Psoas muscle (tissue), 7 donors: ENCODE measurements at regions not wholly inside any gene's neighbourhood (a gene's known extent, or its start where the extent isn't known, plus 50 kb on each side); places are given as distances from the start of the nearest gene placed in this dataset.

Experiments used
- ATAC-seq, 4 donors: fragments of 200-7000 bp; cut with Tn5 transposase; one replicate each; pipeline ENCODE4 v1.9.1; 2020; ENCODE audit warnings: moderate library complexity in 3 of 4, mild to moderate bottlenecking in 2 of 4
- DNase-seq, 2 donors: peaks; one replicate each; pipeline ENCODE4 v3.0.0-alpha.2; 2020
- H3K27ac ChIP-seq: fragments of 200-600 bp; one replicate; pipeline ENCODE4 v1.8.0; 2022
- H3K27me3 ChIP-seq, 3 donors: fragments of 200-600 bp in 1 of 3; one replicate each; pipeline versions ENCODE4 v1.6.1 to v1.8.0; 2013 to 2022; ENCODE audit warnings: low read length in 2 of 3, mild to moderate bottlenecking in 2 of 3, moderate library complexity in 1 of 3; ENCODE audit not compliant: insufficient read depth in 3 of 3
- H3K36me3 ChIP-seq, 2 donors: fragments of 200-600 bp in 1 of 2; one replicate each; pipeline versions ENCODE4 v1.6.1 to v1.8.0; 2013 to 2022; ENCODE audit warnings: low read depth in 1 of 2, mild to moderate bottlenecking in 1 of 2, moderate library complexity in 1 of 2; ENCODE audit not compliant: insufficient read depth in 1 of 2
- H3K4me1 ChIP-seq: fragments of 200-600 bp; one replicate; pipeline ENCODE4 v1.8.0; 2022
- H3K4me3 ChIP-seq: fragments of 200-600 bp; one replicate; pipeline ENCODE4 v1.8.0; 2022; ENCODE audit warnings: mild to moderate bottlenecking
- H3K9me3 ChIP-seq: fragments of 200-600 bp; one replicate; pipeline ENCODE4 v1.8.0; 2022
- CTCF ChIP-seq: fragments of 200-600 bp; IDR thresholded peaks from one replicate; pipeline ENCODE4 v1.8.0; 2022; ENCODE audit warnings: antibody characterized with exemption
- WGBS, 3 donors: extraction: QIAGEN DNeasy Blood & Tissue Kit; methylation state at CpG; one replicate each; pipeline versions ENCODE4 v1.1.6 to v1.1.7; 2013; 5-methylcytosine and 5-hydroxymethylcytosine counted together
- intact Hi-C, 2 donors: fragments of 100-400 bp; cut with DNase I; formaldehyde crosslinking; loops; one replicate each; pipeline versions ENCODE4 v1.11.0 to v1.14.2; 2022
- donor health status: healthy with polysubstance abuse.
- donor health status: DM: no; HTN: no; CAD: no; lungs with moderate emphysema.
- donor health status: Bipolar disorder and iron deficiency.
- donor health status: healthy.
- donor health status: DM: yes; HTN: yes; CAD: no.
- donor health status: DM: no; HTN: no; CAD: no.
- donor health status: DM: yes; HTN: yes; CAD: no.

DNA sequence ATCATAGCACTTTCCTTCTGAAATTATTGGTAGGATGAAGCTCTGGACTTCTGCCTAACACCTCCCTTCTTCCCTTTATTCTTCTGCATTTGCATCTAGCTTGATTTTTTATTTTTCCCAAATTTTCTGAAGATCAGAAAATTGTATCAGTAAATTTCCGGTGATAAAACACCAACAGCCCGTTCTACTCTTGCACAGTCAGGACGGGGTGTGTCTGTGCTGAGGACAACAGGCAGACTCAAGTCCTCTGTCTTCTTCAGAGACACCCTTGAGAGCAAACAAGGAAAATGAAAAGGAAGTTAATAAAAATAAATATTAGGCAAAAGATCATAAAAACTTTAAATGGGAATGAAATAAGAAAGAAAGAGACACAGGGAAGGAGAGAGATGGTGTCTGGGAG lies 120.7 kb downstream of the ARL4C start:
- H3K4me3 ChIP-seq, result no peak overlapping the region
- no peak overlapping the region for H3K27ac ChIP-seq
- H3K27me3 ChIP-seq, result no peaks in the 10 kb centered on the region
- WGBS, 3 donors, result 88 to 94% (median 91%) methylated on average over 3 of the region's 3 CpGs
- no peaks in the 10 kb centered on the region for H3K4me1 ChIP-seq
- no peaks in the 10 kb centered on the region for H3K36me3 ChIP-seq
- ATAC-seq, result no peak
- no peak for TF ChIP-seq CTCF
- H3K9me3 ChIP-seq, result no peaks in the 10 kb centered on the region
- DNase-seq, result no peak
- intact Hi-C loops, result no loop called here

DNA sequence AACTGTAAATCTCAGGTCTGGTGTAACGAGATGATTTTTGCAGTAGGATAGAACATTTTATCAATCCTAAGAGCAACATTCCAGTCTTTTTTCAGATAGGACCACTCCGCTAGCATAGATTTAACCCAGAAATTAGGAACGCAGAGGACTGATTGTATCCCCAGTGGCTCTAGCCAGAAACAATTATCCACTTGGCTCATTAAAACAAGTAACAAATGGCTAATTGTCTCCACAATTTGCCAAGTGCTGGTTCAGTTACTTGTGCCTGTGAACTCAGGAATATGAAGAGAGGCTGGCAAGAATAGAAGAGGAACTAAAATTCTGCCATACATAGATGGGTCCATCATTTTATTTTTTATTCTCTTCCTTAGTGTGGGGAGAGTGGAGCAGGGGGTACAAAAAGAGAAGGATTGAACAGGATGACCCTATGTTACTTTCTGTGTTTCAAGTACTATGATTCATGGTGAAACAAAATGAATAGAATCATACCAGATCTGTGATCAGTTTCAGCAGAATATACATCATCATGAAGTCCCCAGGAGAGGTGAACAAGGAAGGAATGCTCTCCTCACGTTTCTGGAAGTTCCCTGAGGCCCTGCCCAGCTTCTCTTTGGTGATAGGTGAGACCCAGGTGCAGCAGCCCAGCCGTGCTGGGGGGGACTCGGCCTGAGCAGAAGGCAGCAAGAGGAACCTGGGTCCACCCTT lies 121.6 kb downstream of the ARL4C start:
- no peak for DNase-seq
- no peak for ATAC-seq
- Histone ChIP-seq H3K9me3 (no peaks in the 10 kb centered on the region), H3K36me3 (no peaks in the 10 kb centered on the region), H3K27ac (no peak overlapping the region), H3K4me3 (no peak overlapping the region), H3K4me1 (no peaks in the 10 kb centered on the region), H3K27me3 (no peaks in the 10 kb centered on the region)
- 66 to 71% (median 69%) methylated on average over 6 of the region's 6 CpGs for WGBS, 3 donors
- intact Hi-C loops, result no loop called here
- TF ChIP-seq CTCF, result no peak

DNA sequence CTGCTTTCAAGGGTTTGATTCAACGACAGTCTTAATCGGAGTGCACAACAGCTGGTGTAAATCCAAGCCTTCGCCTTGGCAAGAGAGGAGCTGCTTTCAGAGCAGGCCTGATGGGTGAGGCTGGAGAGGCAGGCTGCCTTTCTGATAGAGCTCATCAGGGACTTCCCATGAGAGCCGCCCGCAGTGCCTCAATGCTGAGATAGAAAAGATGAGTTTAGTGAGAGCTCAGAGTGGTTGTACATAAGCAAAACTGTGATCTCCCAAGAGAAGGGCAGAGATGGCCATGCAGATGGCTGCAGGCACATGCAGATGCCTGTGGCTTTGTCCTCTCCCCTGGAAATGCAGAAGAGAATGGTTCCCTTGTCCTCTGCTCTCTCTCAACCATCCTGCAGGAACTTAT lies 122.1 kb downstream of the ARL4C start:
- TF ChIP-seq CTCF, result no peak
- no peaks in the 10 kb centered on the region for H3K27me3 ChIP-seq
- intact Hi-C loops, result no loop called here
- H3K36me3 ChIP-seq, result no peaks in the 10 kb centered on the region
- DNase-seq (no peak), ATAC-seq (no peak)
- 36 to 45% (median 38%) methylated on average over 5 of the region's 5 CpGs for WGBS, 3 donors
- H3K4me1 ChIP-seq, result no peaks in the 10 kb centered on the region
- H3K4me3 ChIP-seq, result no peak overlapping the region
- no peak overlapping the region for H3K27ac ChIP-seq
- H3K9me3 ChIP-seq, result no peaks in the 10 kb centered on the region

DNA sequence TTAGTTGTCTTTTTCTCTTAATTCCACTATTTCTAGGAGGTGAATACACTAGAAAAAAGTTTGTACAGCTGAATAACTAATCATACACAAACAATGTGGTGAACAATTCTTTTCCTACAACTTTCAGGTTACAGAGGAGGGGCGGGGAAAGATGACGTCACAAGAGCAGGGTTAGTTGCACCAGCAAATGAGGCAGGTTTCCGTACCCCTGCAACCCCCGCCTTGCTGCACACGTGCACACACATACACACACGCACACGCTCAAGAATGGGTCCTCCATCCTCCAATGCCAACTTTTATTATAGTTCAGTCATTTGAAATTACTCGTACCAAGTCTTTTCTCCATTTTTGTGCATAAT lies 122.8 kb downstream of the ARL4C start:
- WGBS, 3 donors, result 85 to 86% (median 86%) methylated on average over 8 of the region's 8 CpGs
- intact Hi-C loops, result no loop called here
- H3K27ac ChIP-seq, result no peak overlapping the region
- no peak overlapping the region for H3K4me3 ChIP-seq
- no peaks in the 10 kb centered on the region for H3K9me3 ChIP-seq
- DNase-seq (no peak), ATAC-seq (no peak)
- TF ChIP-seq CTCF, result no peak
- H3K36me3 ChIP-seq, result no peaks in the 10 kb centered on the region
- H3K27me3 ChIP-seq, result no peaks in the 10 kb centered on the region
- H3K4me1 ChIP-seq, result no peaks in the 10 kb centered on the region

DNA sequence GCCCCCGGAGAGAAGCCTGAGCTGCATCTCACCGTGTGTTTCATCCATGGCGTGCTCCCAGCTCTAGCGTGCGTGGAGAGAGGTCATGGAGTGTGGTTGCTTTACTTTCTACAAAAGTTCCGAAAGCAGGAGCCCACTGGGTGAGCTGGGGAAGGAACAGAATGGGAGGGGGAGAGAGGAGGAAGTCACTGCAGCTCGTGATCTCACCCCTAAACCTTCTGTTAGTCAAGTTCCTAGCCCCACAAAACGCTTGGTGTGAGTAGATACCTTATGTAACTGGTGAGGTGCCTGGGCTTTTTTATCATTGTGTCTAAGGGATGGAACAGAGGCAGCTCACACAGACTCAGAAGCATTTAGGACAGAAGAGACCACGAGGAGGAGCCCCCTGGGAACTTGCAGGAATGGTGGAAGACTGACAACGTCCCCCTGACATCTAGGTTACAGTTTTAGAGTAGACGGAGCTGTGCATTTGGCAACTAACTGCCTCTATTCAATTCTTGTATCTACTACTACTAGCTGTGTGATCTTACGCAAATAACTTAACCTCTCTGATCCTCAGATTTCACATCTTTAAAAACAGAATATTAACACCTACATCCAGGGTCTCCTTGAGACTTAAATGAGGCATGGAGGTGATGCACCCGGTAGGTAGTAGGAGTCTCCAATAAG lies 123.3 kb downstream of the ARL4C start:
- Histone ChIP-seq H3K27ac (no peak overlapping the region), H3K4me1 (no peaks in the 10 kb centered on the region), H3K36me3 (no peaks in the 10 kb centered on the region), H3K9me3 (no peaks in the 10 kb centered on the region), H3K27me3 (no peaks in the 10 kb centered on the region), H3K4me3 (no peak overlapping the region)
- no peak for TF ChIP-seq CTCF
- WGBS, 3 donors, result 73 to 74% (median 74%) methylated on average over 13 of the region's 13 CpGs
- intact Hi-C loops, result no loop called here
- no peak for DNase-seq
- ATAC-seq, result no peak
